GM11168 (cell line): ENCODE measurements at regions not wholly inside any gene's neighbourhood (a gene's known extent, or its start where the extent isn't known, plus 50 kb on each side); places are given as distances from the start of the nearest gene placed in this dataset.

Experiments used
- in situ Hi-C: fragments of 300-500 bp; cut with MboI; formaldehyde crosslinking; loops from one replicate; pipeline ENCODE4 v1.12.0; 2022; ENCODE audit warnings: low sequenced_read_pairs; ENCODE audit not compliant: unreplicated experiment

- in situ Hi-C loops = no loop called here
These were observed 399.4 kb downstream of the C12orf75 start for GRCh38 chr12:105729926-105730325.

GRCh38 chr12:105733579-105733978, 403.1 kb downstream of the C12orf75 start:
- in situ Hi-C loops = no loop called here

GRCh38 chr12:105736498-105736897, 402.3 kb downstream of the NUAK1 start:
- in situ Hi-C loops = no loop called here

- in situ Hi-C loops = no loop called here
These were observed 400.7 kb downstream of the NUAK1 start for GRCh38 chr12:105738051-105738450.

GRCh38 chr12:105740369-105740768, 398.4 kb downstream of the NUAK1 start:
- in situ Hi-C loops = no loop called here

GRCh38 chr12:105740970-105741725, 397.6 kb downstream of the NUAK1 start:
- in situ Hi-C loops = no loop called here

GRCh38 chr12:105741786-105742566, 396.8 kb downstream of the NUAK1 start:
- in situ Hi-C loops = no loop called here

- in situ Hi-C loops = no loop called here
These were observed 396.2 kb downstream of the NUAK1 start for GRCh38 chr12:105742567-105742874.

GRCh38 chr12:105744371-105745058, 394.2 kb downstream of the NUAK1 start:
- in situ Hi-C loops = no loop called here

GRCh38 chr12:105745811-105746210, 392.9 kb downstream of the NUAK1 start:
- in situ Hi-C loops = no loop called here

- in situ Hi-C loops = no loop called here
These were observed 389.8 kb downstream of the NUAK1 start for GRCh38 chr12:105748806-105749600.

GRCh38 chr12:105750096-105750495, 388.7 kb downstream of the NUAK1 start:
- in situ Hi-C loops = loop anchor here (5.0 kb wide), 1 partner anchor 47 kb away; no protein-coding TSS in a partner anchor

GRCh38 chr12:105754313-105754712, 384.4 kb downstream of the NUAK1 start:
- in situ Hi-C loops = loop anchor here (5.0 kb wide), 1 partner anchor 43 kb away; no protein-coding TSS in a partner anchor

GRCh38 chr12:105756961-105757360, 381.8 kb downstream of the NUAK1 start:
- in situ Hi-C loops = no loop called here

- in situ Hi-C loops = no loop called here
These were observed 379.6 kb downstream of the NUAK1 start for GRCh38 chr12:105759149-105759548.

- in situ Hi-C loops = no loop called here
These were observed 377.7 kb downstream of the NUAK1 start for GRCh38 chr12:105761075-105761474.

GRCh38 chr12:105764216-105764835, 374.4 kb downstream of the NUAK1 start:
- in situ Hi-C loops = no loop called here

GRCh38 chr12:105765053-105766014, 373.4 kb downstream of the NUAK1 start:
- in situ Hi-C loops = no loop called here

GRCh38 chr12:105766029-105766428, 372.7 kb downstream of the NUAK1 start:
- in situ Hi-C loops = no loop called here
